IPS-18c (cell line): ENCODE measurements at regions not wholly inside any gene's neighbourhood (a gene's known extent, or its start where the extent isn't known, plus 50 kb on each side); places are given as distances from the start of the nearest gene placed in this dataset.

Experiments
- H3K4me3 ChIP-seq: 2 replicates; pipeline ENCODE4 v1.7.0; 2013; ENCODE audit warnings: low read depth, mild to moderate bottlenecking, low read length, moderate library complexity; ENCODE audit not compliant: insufficient read depth
- H3K9me3 ChIP-seq: one replicate; pipeline ENCODE4 v1.6.1; 2013; ENCODE audit warnings: mild to moderate bottlenecking, low read length, moderate library complexity; ENCODE audit not compliant: control insufficient read depth, insufficient read depth

- Histone ChIP-seq H3K9me3 (peaks cover 2% of the 10 kb centered on the region), H3K4me3 (no peak overlapping the region)
Observed at GRCh38 chr1:42096554-42096953, 56.7 kb upstream of the GUCA2B start.

GRCh38 chr1:42089246-42089645 is 64.0 kb upstream of the GUCA2B start:
- H3K9me3 ChIP-seq: peaks cover 2% of the 10 kb centered on the region

GRCh38 chr1:42086146-42086545 is 67.1 kb upstream of the GUCA2B start:
- no peaks in the 10 kb centered on the region for H3K9me3 ChIP-seq
- no peak overlapping the region for H3K4me3 ChIP-seq

More at GRCh38 chr1:42089246-42089645, 64.0 kb upstream of the GUCA2B start:
- H3K4me3 ChIP-seq: no peak overlapping the region

- Histone ChIP-seq H3K4me3 (no peak overlapping the region), H3K9me3 (no peaks in the 10 kb centered on the region)
Observed at GRCh38 chr1:42085596-42085995, 67.6 kb upstream of the GUCA2B start.

GRCh38 chr1:42081475-42081874 is 71.7 kb upstream of the GUCA2B start:
- H3K4me3 ChIP-seq: no peak overlapping the region
- H3K9me3 ChIP-seq: no peaks in the 10 kb centered on the region

- no peaks in the 10 kb centered on the region for H3K9me3 ChIP-seq
- no peak overlapping the region for H3K4me3 ChIP-seq
Observed at GRCh38 chr1:42075179-42075578, 78.0 kb upstream of the GUCA2B start.

GRCh38 chr1:42070996-42071395 is 82.2 kb upstream of the GUCA2B start:
- Histone ChIP-seq H3K9me3 (no peaks in the 10 kb centered on the region), H3K4me3 (no peak overlapping the region)

GRCh38 chr1:42057800-42058199 is 95.4 kb upstream of the GUCA2B start:
- no peaks in the 10 kb centered on the region for H3K9me3 ChIP-seq
- H3K4me3 ChIP-seq: no peak overlapping the region

GRCh38 chr1:42056460-42056859 is 96.8 kb upstream of the GUCA2B start:
- H3K4me3 ChIP-seq: no peak overlapping the region
- H3K9me3 ChIP-seq: no peaks in the 10 kb centered on the region

GRCh38 chr1:42055061-42055460 is 98.1 kb upstream of the GUCA2B start:
- Histone ChIP-seq H3K4me3 (no peak overlapping the region), H3K9me3 (no peaks in the 10 kb centered on the region)

- no peak overlapping the region for H3K4me3 ChIP-seq
- H3K9me3 ChIP-seq: no peaks in the 10 kb centered on the region
Observed at GRCh38 chr1:42052072-42052699, 101.0 kb upstream of the GUCA2B start.

GRCh38 chr1:42047508-42047880 is 105.7 kb upstream of the GUCA2B start:
- H3K4me3 ChIP-seq: no peak overlapping the region
- no peaks in the 10 kb centered on the region for H3K9me3 ChIP-seq

GRCh38 chr1:42046761-42047507 is 106.3 kb upstream of the GUCA2B start:
- no peak overlapping the region for H3K4me3 ChIP-seq
- H3K9me3 ChIP-seq: no peaks in the 10 kb centered on the region

GRCh38 chr1:42044346-42044745 is 108.9 kb upstream of the GUCA2B start:
- H3K9me3 ChIP-seq: no peaks in the 10 kb centered on the region

GRCh38 chr1:42043811-42044210 is 109.4 kb upstream of the GUCA2B start:
- Histone ChIP-seq H3K4me3 (no peak overlapping the region), H3K9me3 (no peaks in the 10 kb centered on the region)

More at GRCh38 chr1:42044346-42044745, 108.9 kb upstream of the GUCA2B start:
- no peak overlapping the region for H3K4me3 ChIP-seq

GRCh38 chr1:42043182-42043581 is 110.0 kb upstream of the GUCA2B start:
- no peaks in the 10 kb centered on the region for H3K9me3 ChIP-seq

GRCh38 chr1:42041031-42041430 is 112.2 kb upstream of the GUCA2B start:
- Histone ChIP-seq H3K4me3 (no peak overlapping the region), H3K9me3 (no peaks in the 10 kb centered on the region)

More at GRCh38 chr1:42043182-42043581, 110.0 kb upstream of the GUCA2B start:
- H3K4me3 ChIP-seq: no peak overlapping the region

- H3K9me3 ChIP-seq: no peaks in the 10 kb centered on the region
- no peak overlapping the region for H3K4me3 ChIP-seq
Observed at GRCh38 chr1:42040159-42040558, 113.1 kb upstream of the GUCA2B start.
